ENCODE measurements at regions not wholly inside any gene's neighbourhood (a gene's known extent, or its start where the extent isn't known, plus 50 kb on each side); places are given as distances from the start of the nearest gene placed in this dataset.
A peak's percentile ranks its signal among the peaks of the same experiment; 100 is the strongest.

GRCh38 chr2:6025391-6025790 lies 333.2 kb downstream of the SOX11 start:
- no peak overlapping the region for H3K4me3 ChIP-seq (ENCODE audit: low read depth, low read length)
- no peaks in the 10 kb centered on the region for H3K36me3 ChIP-seq (ENCODE audit: control insufficient read depth, insufficient read depth, low read length)
- H3K4me1 ChIP-seq (ENCODE audit: control insufficient read depth, insufficient read depth, low read length): no peaks in the 10 kb centered on the region
- no peaks in the 10 kb centered on the region for H3K27me3 ChIP-seq (ENCODE audit: control insufficient read depth, insufficient read depth, low read length)
- no peaks in the 10 kb centered on the region for H3K9me3 ChIP-seq (ENCODE audit: control insufficient read depth, insufficient read depth, low read depth, low read length)
- no peak overlapping the region for H3K9ac ChIP-seq (ENCODE audit: low read length)
- H3K27ac ChIP-seq (ENCODE audit: low read depth, low read length): no peak overlapping the region

GRCh38 chr2:6027066-6027465 lies 334.9 kb downstream of the SOX11 start:
- H3K27me3 ChIP-seq (ENCODE audit: control insufficient read depth, insufficient read depth, low read length): no peaks in the 10 kb centered on the region
- H3K9ac ChIP-seq (ENCODE audit: low read length): no peak overlapping the region
- no peak overlapping the region for H3K27ac ChIP-seq (ENCODE audit: low read depth, low read length)
- no peaks in the 10 kb centered on the region for H3K4me1 ChIP-seq (ENCODE audit: control insufficient read depth, insufficient read depth, low read length)
- no peaks in the 10 kb centered on the region for H3K9me3 ChIP-seq (ENCODE audit: control insufficient read depth, insufficient read depth, low read depth, low read length)
- H3K4me3 ChIP-seq (ENCODE audit: low read depth, low read length): no peak overlapping the region
- H3K36me3 ChIP-seq (ENCODE audit: control insufficient read depth, insufficient read depth, low read length): no peaks in the 10 kb centered on the region

- Histone ChIP-seq H3K9me3 (ENCODE audit: control insufficient read depth, insufficient read depth, low read depth, low read length) (no peaks in the 10 kb centered on the region), H3K9ac (ENCODE audit: low read length) (no peak overlapping the region)
Measured at GRCh38 chr2:6031200-6031867, 339.1 kb downstream of the SOX11 start.

GRCh38 chr2:6036211-6036610 lies 344.0 kb downstream of the SOX11 start:
- Histone ChIP-seq H3K4me3 (ENCODE audit: low read depth, low read length) (no peak overlapping the region), H3K36me3 (ENCODE audit: control insufficient read depth, insufficient read depth, low read length) (no peaks in the 10 kb centered on the region), H3K27me3 (ENCODE audit: control insufficient read depth, insufficient read depth, low read length) (no peaks in the 10 kb centered on the region), H3K9me3 (ENCODE audit: control insufficient read depth, insufficient read depth, low read depth, low read length) (no peaks in the 10 kb centered on the region), H3K27ac (ENCODE audit: low read depth, low read length) (no peak overlapping the region), H3K9ac (ENCODE audit: low read length) (no peak overlapping the region), H3K4me1 (ENCODE audit: control insufficient read depth, insufficient read depth, low read length) (no peaks in the 10 kb centered on the region)

More at GRCh38 chr2:6031200-6031867, 339.1 kb downstream of the SOX11 start:
- no peaks in the 10 kb centered on the region for H3K4me1 ChIP-seq (ENCODE audit: control insufficient read depth, insufficient read depth, low read length)
- H3K36me3 ChIP-seq (ENCODE audit: control insufficient read depth, insufficient read depth, low read length): no peaks in the 10 kb centered on the region
- H3K4me3 ChIP-seq (ENCODE audit: low read depth, low read length): no peak overlapping the region
- no peaks in the 10 kb centered on the region for H3K27me3 ChIP-seq (ENCODE audit: control insufficient read depth, insufficient read depth, low read length)
- H3K27ac ChIP-seq (ENCODE audit: low read depth, low read length): no peak overlapping the region

- Histone ChIP-seq H3K27me3 (ENCODE audit: control insufficient read depth, insufficient read depth, low read length) (no peaks in the 10 kb centered on the region), H3K4me1 (ENCODE audit: control insufficient read depth, insufficient read depth, low read length) (no peaks in the 10 kb centered on the region), H3K36me3 (ENCODE audit: control insufficient read depth, insufficient read depth, low read length) (no peaks in the 10 kb centered on the region), H3K9me3 (ENCODE audit: control insufficient read depth, insufficient read depth, low read depth, low read length) (0 out of 2 replicates have a peak, but pooled peaks cover 6% of the 10 kb centered on the region), H3K9ac (ENCODE audit: low read length) (no peak overlapping the region), H3K4me3 (ENCODE audit: low read depth, low read length) (no peak overlapping the region), H3K27ac (ENCODE audit: low read depth, low read length) (no peak overlapping the region)
Measured at GRCh38 chr2:6043238-6043637, 351.1 kb downstream of the SOX11 start.

GRCh38 chr2:6052649-6053048 lies 360.5 kb downstream of the SOX11 start:
- H3K27ac ChIP-seq (ENCODE audit: low read depth, low read length): no peak overlapping the region
- H3K36me3 ChIP-seq (ENCODE audit: control insufficient read depth, insufficient read depth, low read length): no peaks in the 10 kb centered on the region
- no peak overlapping the region for H3K9ac ChIP-seq (ENCODE audit: low read length)
- no peak overlapping the region for H3K4me3 ChIP-seq (ENCODE audit: low read depth, low read length)
- no peaks in the 10 kb centered on the region for H3K9me3 ChIP-seq (ENCODE audit: control insufficient read depth, insufficient read depth, low read depth, low read length)
- H3K4me1 ChIP-seq (ENCODE audit: control insufficient read depth, insufficient read depth, low read length): peaks cover 29% of the 10 kb centered on the region
- H3K27me3 ChIP-seq (ENCODE audit: control insufficient read depth, insufficient read depth, low read length): no peaks in the 10 kb centered on the region

GRCh38 chr2:6053743-6054142 lies 361.6 kb downstream of the SOX11 start:
- Histone ChIP-seq H3K9ac (ENCODE audit: low read length) (no peak overlapping the region), H3K4me1 (ENCODE audit: control insufficient read depth, insufficient read depth, low read length) (peaks cover 29% of the 10 kb centered on the region), H3K36me3 (ENCODE audit: control insufficient read depth, insufficient read depth, low read length) (no peaks in the 10 kb centered on the region), H3K27ac (ENCODE audit: low read depth, low read length) (peak overlapping the region; percentile 31; the same call in 1 of the 2 replicates), H3K4me3 (ENCODE audit: low read depth, low read length) (peak overlapping the region; percentile 18; the same call in 1 of the 2 replicates), H3K27me3 (ENCODE audit: control insufficient read depth, insufficient read depth, low read length) (no peaks in the 10 kb centered on the region), H3K9me3 (ENCODE audit: control insufficient read depth, insufficient read depth, low read depth, low read length) (no peaks in the 10 kb centered on the region)

GRCh38 chr2:6054161-6054671 lies 362.0 kb downstream of the SOX11 start:
- H3K27me3 ChIP-seq (ENCODE audit: control insufficient read depth, insufficient read depth, low read length): no peaks in the 10 kb centered on the region
- H3K27ac ChIP-seq (ENCODE audit: low read depth, low read length): peak overlapping the region; percentile 31; the same call in 1 of the 2 replicates
- no peaks in the 10 kb centered on the region for H3K36me3 ChIP-seq (ENCODE audit: control insufficient read depth, insufficient read depth, low read length)
- H3K9me3 ChIP-seq (ENCODE audit: control insufficient read depth, insufficient read depth, low read depth, low read length): no peaks in the 10 kb centered on the region
- no peak overlapping the region for H3K9ac ChIP-seq (ENCODE audit: low read length)
- peak overlapping the region; percentile 18; the same call in 1 of the 2 replicates for H3K4me3 ChIP-seq (ENCODE audit: low read depth, low read length)
- peaks cover 29% of the 10 kb centered on the region for H3K4me1 ChIP-seq (ENCODE audit: control insufficient read depth, insufficient read depth, low read length)

- Histone ChIP-seq H3K27me3 (ENCODE audit: control insufficient read depth, insufficient read depth, low read length) (no peaks in the 10 kb centered on the region), H3K9me3 (ENCODE audit: control insufficient read depth, insufficient read depth, low read depth, low read length) (no peaks in the 10 kb centered on the region), H3K4me1 (ENCODE audit: control insufficient read depth, insufficient read depth, low read length) (peaks cover 6% of the 10 kb centered on the region), H3K4me3 (ENCODE audit: low read depth, low read length) (no peak overlapping the region), H3K27ac (ENCODE audit: low read depth, low read length) (no peak overlapping the region), H3K9ac (ENCODE audit: low read length) (no peak overlapping the region), H3K36me3 (ENCODE audit: control insufficient read depth, insufficient read depth, low read length) (no peaks in the 10 kb centered on the region)
Measured at GRCh38 chr2:6060992-6061663, 368.9 kb downstream of the SOX11 start.

GRCh38 chr2:6064757-6065156 lies 372.6 kb downstream of the SOX11 start:
- H3K27ac ChIP-seq (ENCODE audit: low read depth, low read length): no peak overlapping the region
- H3K4me1 ChIP-seq (ENCODE audit: control insufficient read depth, insufficient read depth, low read length): peaks cover 8% of the 10 kb centered on the region
- H3K27me3 ChIP-seq (ENCODE audit: control insufficient read depth, insufficient read depth, low read length): no peaks in the 10 kb centered on the region
- no peaks in the 10 kb centered on the region for H3K36me3 ChIP-seq (ENCODE audit: control insufficient read depth, insufficient read depth, low read length)
- no peaks in the 10 kb centered on the region for H3K9me3 ChIP-seq (ENCODE audit: control insufficient read depth, insufficient read depth, low read depth, low read length)
- no peak overlapping the region for H3K9ac ChIP-seq (ENCODE audit: low read length)
- H3K4me3 ChIP-seq (ENCODE audit: low read depth, low read length): no peak overlapping the region

- Histone ChIP-seq H3K9ac (ENCODE audit: low read length) (no peak overlapping the region), H3K36me3 (ENCODE audit: control insufficient read depth, insufficient read depth, low read length) (no peaks in the 10 kb centered on the region), H3K9me3 (ENCODE audit: control insufficient read depth, insufficient read depth, low read depth, low read length) (no peaks in the 10 kb centered on the region), H3K4me3 (ENCODE audit: low read depth, low read length) (no peak overlapping the region), H3K27me3 (ENCODE audit: control insufficient read depth, insufficient read depth, low read length) (no peaks in the 10 kb centered on the region), H3K4me1 (ENCODE audit: control insufficient read depth, insufficient read depth, low read length) (peaks cover 9% of the 10 kb centered on the region), H3K27ac (ENCODE audit: low read depth, low read length) (no peak overlapping the region)
Measured at GRCh38 chr2:6065703-6066102, 373.5 kb downstream of the SOX11 start.
